ENCODE measurements at regions not wholly inside any gene's neighbourhood (a gene's known extent, or its start where the extent isn't known, plus 50 kb on each side); places are given as distances from the start of the nearest gene placed in this dataset.

DNA sequence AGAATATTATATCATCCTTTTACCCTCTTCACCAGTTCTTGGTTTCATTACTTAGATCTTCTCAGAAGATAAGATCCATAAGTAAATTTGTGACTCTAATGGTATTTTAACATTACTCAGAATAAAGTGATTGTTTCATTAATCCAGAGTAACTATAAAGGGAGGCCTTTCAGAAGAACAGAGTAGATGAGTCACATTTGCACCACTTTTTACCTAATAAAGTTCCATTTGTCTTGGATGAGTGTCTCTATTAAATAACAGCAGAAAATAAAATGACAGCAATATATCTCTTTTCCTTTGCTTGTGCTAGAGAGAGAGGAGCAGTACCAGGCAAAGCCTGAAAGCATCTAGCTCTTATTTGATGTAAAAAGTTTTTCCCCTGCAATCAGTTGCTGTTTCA is 926.5 kb upstream of the CNTNAP5 start:
- no peak for DNase-seq (ENCODE audit: low spot score)

DNA sequence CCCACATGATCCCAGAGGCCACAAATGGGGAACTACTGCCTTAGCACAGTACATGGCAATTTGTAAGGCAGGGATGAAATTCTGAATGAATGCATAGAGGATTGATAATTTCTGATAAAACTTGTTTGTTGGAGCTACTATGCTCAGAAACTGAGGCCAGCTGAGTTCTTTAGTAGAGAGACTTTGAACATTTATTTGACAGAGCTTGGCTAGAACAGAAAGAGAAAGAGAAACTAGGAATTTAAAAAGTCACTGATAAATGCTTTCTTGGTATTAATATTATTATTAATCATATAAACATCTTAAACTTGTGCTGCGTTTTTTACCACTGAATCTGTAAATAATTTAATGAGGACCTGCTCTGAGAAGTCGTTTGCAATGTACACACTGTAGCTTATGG is 923.7 kb upstream of the CNTNAP5 start:
- no peak for DNase-seq (ENCODE audit: low spot score)

DNA sequence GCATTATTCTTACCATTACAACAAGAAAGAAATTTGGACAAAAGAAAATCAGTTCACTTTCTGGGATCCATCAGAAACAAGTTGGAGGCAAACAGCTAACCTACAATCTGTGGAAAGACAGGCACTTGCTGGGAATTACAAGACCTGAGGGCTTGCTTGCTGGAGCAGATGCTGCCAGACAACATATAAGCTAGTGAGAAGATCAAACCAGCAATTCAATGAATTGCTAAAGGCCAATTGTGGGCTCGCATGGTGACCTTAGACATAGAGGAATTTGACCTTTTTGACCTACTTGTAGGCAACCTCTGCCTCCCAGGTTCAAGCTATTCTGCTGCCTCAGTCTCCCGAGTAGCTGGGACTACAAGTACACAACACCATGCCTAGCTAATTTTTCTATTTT is 921.2 kb upstream of the CNTNAP5 start:
- DNase-seq (ENCODE audit: low spot score): no peak

DNA sequence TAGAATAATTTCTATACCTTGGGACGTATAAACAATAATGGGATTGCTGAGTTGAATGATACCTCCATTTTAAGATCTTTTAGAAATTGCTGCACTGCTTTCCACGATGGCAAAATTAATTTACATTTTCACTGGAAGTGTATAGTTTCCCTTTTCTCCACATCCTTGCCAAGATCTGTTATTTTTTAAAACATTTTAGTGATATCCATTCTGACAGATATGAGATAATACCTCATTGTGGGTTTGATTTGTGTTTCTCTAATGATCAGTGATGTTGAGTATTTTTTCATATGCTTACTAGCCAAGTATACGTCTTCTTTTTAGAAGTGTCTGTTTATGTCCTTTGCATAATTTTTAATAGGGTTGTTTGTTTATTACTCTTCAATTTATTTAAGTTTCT is 908.5 kb upstream of the CNTNAP5 start:
- DNase-seq (ENCODE audit: low spot score): no peak

GRCh38 chr2:123127236-123127635 is 897.9 kb upstream of the CNTNAP5 start:
- DNase-seq (ENCODE audit: low spot score): no peak

DNA sequence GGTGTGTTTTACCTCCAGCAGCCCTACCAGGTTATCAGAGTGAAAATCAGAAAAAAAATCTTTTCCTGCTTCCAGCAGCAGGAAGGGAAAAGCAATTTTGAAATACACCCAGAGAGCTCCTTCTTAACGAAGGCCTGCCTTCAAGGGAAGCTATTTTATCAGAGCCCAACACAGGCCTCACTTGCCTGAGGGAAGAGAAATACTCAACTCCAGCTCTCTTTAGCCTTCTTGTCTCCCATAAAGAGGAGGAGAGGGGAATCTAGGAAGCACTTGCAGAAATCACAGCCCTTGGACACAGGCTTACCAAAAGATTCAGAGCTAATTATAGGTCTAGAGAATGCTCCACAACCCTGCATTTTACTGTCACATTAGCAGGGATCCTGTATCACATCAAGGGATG is 896.1 kb upstream of the CNTNAP5 start:
- no peak for DNase-seq (ENCODE audit: low spot score)

GRCh38 chr2:123136419-123136818 is 888.7 kb upstream of the CNTNAP5 start:
- DNase-seq (ENCODE audit: low spot score): no peak

- DNase-seq (ENCODE audit: low spot score): no peak
Measured at GRCh38 chr2:123144082-123144481, 881.0 kb upstream of the CNTNAP5 start.

DNA sequence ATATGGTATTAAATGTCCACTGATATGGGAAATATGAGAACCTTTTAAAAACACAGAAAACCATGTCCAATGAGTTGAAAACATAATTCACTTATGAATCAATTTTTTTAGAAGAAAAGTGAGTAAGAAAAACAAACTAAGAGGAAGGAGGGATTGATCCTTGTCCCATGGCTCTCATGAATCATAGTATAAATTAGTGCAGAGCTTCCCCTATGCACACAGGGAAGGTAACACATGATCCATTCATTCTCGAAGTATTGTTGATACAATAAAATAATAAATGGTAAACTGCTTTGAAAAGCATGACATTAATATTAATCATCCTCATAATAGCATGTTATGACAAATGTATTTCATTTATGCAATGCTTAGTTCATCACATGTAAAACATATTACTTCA is 872.0 kb upstream of the CNTNAP5 start:
- no peak for DNase-seq (ENCODE audit: low spot score)

DNA sequence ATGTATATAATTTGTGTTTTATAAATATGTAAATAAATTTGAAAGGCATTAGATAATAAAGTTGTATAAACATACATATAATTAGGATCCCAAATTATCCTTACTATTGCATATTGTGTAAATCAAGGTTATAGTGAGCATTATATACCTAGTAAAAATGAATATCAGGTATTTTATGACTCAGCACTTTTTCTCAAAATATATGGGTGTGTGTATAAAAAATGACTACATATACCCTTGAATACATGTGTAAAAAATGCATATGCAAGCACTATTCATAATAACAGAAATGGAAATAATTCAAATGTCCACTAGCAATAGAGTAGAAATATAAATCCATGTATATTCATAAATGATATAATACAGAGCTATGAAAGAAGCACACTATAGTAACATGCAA is 870.9 kb upstream of the CNTNAP5 start:
- DNase-seq (ENCODE audit: low spot score): no peak

- no peak for DNase-seq (ENCODE audit: low spot score)
Measured at GRCh38 chr2:123157016-123157415, 868.1 kb upstream of the CNTNAP5 start.

- no peak for DNase-seq (ENCODE audit: low spot score)
Measured at GRCh38 chr2:123162400-123163016, 862.6 kb upstream of the CNTNAP5 start.

DNA sequence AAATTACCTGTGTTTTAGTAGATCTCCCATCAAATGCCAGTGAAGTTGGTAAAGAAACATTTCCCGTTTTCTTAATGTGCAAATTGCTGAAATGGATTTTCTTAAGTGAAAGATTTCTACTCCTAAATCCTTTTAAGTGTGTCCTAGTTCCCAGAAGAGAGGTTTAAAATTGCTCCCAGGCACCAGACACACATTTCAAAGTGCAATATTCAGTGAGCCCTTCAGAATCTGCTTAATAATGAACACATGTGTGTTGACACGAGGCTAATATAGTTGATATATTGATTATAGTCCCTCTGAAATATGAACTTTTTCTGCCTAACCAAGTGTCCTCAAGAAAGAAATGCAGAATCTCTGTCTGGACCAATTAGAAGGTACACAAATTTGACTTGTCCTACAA is 861.7 kb upstream of the CNTNAP5 start:
- DNase-seq (ENCODE audit: low spot score): no peak

DNA sequence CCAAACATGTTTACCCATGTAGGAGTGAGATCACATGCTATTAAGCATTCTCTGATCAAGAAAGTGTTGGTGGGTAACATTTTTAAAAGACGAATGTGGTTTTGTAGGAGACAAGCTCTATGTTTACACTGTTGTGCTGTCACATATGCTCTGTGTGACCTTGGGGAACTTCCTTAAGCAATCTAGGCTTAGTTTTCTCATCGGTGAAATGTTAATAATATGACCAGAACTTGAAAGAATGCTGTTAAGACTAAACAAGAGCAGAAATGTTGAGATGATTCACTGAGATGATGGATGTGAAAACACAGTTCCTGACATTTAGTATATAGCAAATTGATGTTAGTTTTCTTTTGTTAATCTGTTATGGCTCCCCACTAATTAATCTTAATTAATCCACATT is 860.9 kb upstream of the CNTNAP5 start:
- no peak for DNase-seq (ENCODE audit: low spot score)

- no peak for DNase-seq (ENCODE audit: low spot score)
Measured at GRCh38 chr2:123165616-123166015, 859.5 kb upstream of the CNTNAP5 start.

GRCh38 chr2:123179526-123179925 is 845.6 kb upstream of the CNTNAP5 start:
- no peak for DNase-seq (ENCODE audit: low spot score)

DNA sequence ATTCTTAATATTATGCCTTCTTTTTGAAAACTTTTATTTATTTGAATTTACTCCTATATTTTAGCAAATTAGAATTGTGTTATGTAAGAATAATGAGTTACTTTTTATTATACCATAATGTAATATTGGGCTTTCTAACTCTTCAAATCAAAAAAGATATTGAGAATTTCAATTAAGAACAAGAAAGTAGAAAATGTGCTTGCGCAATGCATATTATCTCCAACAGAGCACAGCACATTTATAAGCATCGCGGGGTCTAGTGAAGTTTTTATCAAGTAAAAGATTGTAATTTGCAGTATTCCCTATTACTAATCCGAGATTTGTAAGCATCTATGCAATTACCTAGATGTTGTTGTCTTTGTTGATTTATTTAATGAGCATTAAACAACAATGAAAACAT is 829.1 kb upstream of the CNTNAP5 start:
- no peak for DNase-seq (ENCODE audit: low spot score)

- no peak for DNase-seq (ENCODE audit: low spot score)
Measured at GRCh38 chr2:123200035-123200434, 825.1 kb upstream of the CNTNAP5 start.

GRCh38 chr2:123207245-123207644 is 817.8 kb upstream of the CNTNAP5 start:
- DNase-seq (ENCODE audit: low spot score): no peak

- DNase-seq (ENCODE audit: low spot score): no peak
Measured at GRCh38 chr2:123209202-123209601, 815.9 kb upstream of the CNTNAP5 start.

GRCh38 chr2:123211181-123211580 is 813.9 kb upstream of the CNTNAP5 start:
- no peak for DNase-seq (ENCODE audit: low spot score)

- DNase-seq (ENCODE audit: low spot score): no peak
Measured at GRCh38 chr2:123245156-123245555, 779.9 kb upstream of the CNTNAP5 start.

DNA sequence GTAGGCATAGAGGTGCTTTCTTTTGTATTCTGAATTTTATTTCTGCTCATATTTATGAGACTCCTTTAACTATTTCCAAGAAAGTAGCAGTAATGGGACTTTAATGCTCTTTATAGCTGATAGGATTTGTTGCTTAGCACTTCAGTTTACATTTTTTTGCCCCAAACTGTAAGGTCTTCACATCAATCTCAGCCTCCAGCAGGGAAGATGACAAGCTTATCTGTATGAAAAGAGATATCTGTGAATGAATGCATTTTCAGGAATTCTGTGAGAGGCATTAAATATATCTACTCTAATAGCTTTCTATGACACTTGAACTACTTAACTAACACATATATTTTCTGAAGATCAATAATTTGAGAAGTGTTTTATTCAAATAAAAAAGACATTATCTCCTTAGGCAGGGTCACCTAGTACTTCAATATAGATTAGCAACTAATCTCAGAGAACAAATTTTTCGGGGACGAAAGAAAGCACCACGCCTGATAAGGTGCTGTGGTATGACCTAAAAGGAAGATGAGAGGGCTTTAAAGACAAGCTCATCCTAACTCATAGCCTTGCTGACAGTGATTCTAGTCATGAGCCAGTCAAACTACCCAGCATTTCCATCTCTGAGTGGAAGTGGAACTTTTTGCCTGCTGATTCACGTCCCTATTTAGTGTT is 766.1 kb upstream of the CNTNAP5 start:
- no peak for DNase-seq (ENCODE audit: low spot score)

- no peak for DNase-seq (ENCODE audit: low spot score)
Measured at GRCh38 chr2:123262856-123263255, 762.2 kb upstream of the CNTNAP5 start.
